Sciatic nerve (tissue), 2 donors: ENCODE measurements at regions not wholly inside any gene's neighbourhood (a gene's known extent, or its start where the extent isn't known, plus 50 kb on each side); places are given as distances from the start of the nearest gene placed in this dataset.

Experiments
- ATAC-seq: fragments of 200-7000 bp; cut with Tn5 transposase; one replicate; pipeline ENCODE4 v1.9.1; 2020; ENCODE audit warnings: mild to moderate bottlenecking, moderate library complexity
- DNase-seq: peaks from one replicate; pipeline ENCODE4 v3.0.0-alpha.2; 2020; ENCODE audit warnings: low spot score
- intact Hi-C: fragments of 100-400 bp; cut with DNase I; formaldehyde crosslinking; loops from one replicate; pipeline ENCODE4 v1.14.2; 2022
- donor health status: DM: no; HTN: no; CAD: no.
- donor health status: DM: no; HTN: no; CAD: no.

DNA sequence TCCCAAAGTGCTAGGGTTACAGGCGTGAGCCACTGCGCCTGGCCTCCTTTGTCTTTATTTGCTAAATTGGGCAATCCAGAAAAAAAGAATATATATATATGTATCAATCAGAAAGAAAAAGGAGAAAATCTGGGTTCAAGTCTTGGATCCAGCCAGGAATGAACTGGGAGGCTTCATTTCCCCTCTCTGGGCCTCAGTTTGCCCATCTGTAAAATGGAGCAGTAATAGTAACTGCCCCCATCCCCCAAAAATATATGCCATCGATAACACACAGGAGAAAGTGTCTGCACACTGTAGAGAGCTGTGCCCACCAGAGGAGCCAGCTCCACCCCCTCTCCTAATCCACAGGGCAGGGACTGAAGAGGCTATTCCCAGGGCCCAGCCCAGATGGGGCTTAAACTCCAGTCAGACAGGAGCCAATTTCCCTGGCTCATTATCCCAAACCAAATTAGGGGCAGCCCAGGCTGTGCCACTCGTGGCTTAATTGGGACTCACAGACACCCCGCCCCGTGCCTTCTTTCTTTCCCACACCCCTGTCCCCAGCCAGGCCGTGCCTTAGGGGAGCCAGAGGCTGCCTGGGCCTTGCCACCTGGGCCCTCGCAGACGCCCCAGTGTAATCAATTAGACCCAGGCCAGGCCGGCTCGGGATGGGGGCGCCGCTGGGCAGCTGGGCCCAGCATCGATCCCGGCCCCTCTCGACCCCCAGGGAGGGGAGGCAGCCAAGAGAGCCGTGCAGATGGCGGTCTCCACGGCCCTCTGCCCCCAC lies 171.5 kb downstream of the MN1 start:
- no peak for ATAC-seq
- no peak for DNase-seq
- intact Hi-C loops = no loop called here

DNA sequence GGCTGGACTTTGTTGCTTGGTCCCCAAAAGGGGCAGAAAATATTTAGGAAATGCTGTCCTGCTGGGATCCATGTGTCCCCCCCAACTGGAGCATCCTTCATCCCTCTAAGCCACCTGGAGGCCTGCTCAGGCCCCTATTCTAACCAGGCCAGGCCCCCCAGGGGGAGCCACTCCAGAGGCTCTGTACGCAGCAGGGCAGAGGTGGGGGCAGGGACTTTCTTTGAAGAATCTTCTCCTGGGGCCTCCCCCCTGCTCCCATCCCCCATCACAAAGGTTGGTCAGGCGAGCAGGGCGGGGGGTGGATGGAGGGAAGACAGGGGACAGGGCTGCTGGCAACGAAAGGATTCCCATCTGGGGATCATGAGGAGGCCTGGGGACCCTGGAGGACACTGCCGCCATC lies 170.8 kb downstream of the MN1 start:
- intact Hi-C loops = no loop called here
- DNase-seq (no peak), ATAC-seq (no peak)

DNA sequence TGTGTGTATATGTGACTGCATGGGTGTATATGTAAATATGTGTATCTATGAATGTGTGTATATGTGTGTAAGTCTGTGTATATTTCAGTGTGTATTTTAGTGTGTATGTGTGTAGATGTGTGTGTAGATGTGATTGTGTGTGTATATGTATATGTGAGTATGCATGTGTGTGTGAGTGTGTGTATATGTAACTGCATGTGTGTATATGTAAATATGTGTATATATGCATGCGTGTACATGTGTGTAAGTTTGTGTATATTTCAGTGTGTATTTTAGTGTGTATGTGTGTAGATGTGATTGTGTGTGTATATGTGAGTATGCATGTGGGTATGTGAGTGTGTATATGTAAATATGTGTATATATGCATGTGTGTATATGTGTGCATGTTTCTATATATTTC lies 169.9 kb downstream of the MN1 start:
- DNase-seq (no peak), ATAC-seq (no peak)
- intact Hi-C loops = no loop called here

DNA sequence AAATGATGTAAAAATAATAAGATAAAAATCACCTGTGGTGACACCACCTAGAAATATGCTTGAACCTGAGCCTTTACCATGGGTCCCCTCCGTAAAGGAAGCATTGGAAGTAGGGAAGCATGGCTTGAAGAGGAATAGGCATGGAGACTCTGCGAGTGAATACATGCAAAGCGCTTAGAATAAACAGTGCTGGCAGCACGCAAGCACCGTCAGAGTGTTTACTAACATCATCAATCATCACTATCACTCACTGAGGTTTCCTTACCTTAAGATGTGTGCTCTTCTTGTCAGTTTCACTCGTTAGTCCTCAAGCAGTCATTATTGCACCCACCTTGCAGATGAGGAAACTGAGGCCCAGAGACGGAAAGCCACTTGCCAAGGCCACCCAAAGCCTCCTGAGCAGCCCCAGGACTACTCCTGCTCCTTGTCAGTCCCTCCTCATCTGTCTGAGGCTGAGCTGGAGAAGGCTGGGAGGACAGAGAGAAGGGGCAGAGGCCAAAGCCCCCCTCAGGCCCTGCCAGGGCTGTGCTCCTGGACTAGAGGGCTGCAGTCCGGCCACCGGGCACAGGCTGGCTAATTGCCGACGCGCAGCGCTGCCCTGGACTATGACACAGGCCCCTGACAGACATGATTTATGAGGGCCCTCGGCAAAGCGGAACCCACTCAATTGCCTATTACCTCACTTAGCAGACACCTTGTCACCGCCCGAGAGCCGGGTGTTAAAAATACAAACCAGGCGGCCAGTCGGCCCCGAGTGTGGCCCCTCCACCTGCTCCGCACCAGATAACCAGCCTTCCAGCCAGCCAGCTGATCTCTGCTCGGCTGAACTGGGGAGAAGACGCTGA lies 168.9 kb downstream of the MN1 start:
- intact Hi-C loops = no loop called here
- ATAC-seq = no peak
- no peak for DNase-seq

DNA sequence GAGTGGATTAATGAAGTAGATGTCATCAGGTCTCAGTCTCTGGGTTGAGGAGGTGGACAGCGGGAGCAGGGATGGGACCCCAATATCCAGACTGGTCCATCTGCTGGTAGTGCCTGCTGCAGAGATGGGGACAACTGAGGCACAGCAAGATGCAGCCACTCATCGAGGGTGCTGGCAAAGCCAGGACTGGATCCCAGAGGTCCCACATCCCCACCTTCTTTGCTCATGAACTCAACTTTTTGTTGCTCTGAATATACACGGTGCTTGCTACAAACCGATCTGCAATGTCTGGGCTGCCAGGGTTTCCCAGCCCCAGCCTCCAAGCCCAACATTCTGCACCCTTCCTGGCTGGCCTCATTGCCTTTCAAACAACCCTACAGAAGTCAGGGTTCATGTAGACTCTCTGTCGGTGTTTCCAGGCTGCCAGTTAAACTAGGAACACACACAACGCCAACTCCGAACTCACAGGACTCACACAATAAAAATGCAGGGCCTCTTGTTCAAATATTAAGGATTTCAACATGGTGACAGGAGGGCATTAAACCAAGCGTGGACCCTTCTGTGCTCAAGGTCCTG lies 168.2 kb downstream of the MN1 start:
- no peak for ATAC-seq
- intact Hi-C loops = no loop called here
- DNase-seq = no peak

DNA sequence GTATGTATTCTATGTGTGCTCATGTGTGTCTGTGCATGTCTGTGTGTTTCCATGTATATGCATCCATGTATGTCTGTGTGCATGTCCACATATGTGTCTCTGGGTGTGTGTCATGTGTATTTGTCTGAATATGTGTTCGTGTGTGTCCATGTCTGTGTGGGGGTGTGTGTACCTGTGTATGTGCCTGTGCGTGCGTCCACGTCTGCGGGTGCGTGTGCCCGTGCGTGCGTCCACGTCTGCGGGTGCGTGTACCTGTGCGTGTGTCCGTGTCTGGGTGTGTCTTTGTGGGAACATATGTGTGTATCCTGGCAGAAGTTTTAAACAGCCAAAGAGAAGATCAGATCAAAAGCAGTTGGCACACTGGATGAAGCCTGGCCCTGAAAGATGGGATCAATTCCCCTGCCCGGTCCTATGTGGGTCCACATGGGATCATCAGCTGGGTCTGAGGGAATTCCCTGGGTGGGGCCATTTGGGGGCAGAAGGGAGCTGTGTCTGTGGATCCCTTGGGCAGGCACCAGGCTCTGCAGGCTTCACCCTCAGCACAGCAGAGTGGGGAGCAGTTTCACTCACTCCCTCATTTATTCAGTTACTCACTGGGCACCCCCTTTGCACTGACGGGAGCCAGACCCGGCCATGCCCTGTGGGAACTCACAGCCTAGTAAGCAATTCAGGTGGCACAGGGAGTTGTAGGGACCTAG lies 167.4 kb downstream of the MN1 start:
- ATAC-seq (no peak), DNase-seq (no peak)
- intact Hi-C loops = no loop called here

DNA sequence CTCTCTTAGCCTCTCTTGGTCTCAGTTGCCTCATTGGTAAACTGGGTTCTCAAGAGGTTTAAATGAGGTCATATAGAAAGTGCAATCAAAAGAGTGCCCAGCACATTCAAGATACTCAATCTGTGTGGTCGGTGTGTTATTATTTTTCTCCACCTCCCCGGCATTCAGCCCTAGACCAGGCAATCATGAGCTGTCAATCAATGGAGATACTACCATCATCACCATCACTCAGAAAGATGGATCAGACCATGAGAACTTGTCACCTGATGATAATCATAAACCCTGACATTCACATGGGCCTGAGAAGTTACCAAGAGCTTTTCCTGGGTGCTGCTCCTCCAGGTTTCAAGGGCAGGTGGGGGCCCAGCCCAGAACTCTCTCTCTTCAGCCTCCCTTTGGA lies 166.1 kb downstream of the MN1 start:
- intact Hi-C loops = no loop called here
- no peak for ATAC-seq

DNA sequence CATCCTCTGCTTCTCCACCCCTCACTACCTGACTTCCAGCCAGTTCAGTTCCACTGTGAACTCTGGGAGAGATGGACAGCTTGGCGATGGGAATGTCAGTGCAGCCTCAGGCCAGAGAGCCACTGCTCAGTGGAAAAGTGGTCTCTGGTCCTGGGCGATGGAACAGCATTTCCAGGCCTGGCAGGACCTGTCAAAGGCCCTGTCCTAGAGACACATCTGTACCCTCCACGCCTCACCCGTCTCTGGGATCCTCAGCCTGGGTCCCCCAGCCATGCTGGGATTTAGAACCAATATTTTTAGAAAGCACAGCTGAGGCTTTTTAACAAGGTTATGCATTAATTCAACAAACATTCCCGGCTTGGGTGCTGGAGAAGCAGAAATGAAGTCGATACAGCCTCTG lies 165.7 kb downstream of the MN1 start:
- intact Hi-C loops = no loop called here
- no peak for DNase-seq
- no peak for ATAC-seq

More for the DNA sequence above, 166.1 kb downstream of the MN1 start:
- no peak for DNase-seq

DNA sequence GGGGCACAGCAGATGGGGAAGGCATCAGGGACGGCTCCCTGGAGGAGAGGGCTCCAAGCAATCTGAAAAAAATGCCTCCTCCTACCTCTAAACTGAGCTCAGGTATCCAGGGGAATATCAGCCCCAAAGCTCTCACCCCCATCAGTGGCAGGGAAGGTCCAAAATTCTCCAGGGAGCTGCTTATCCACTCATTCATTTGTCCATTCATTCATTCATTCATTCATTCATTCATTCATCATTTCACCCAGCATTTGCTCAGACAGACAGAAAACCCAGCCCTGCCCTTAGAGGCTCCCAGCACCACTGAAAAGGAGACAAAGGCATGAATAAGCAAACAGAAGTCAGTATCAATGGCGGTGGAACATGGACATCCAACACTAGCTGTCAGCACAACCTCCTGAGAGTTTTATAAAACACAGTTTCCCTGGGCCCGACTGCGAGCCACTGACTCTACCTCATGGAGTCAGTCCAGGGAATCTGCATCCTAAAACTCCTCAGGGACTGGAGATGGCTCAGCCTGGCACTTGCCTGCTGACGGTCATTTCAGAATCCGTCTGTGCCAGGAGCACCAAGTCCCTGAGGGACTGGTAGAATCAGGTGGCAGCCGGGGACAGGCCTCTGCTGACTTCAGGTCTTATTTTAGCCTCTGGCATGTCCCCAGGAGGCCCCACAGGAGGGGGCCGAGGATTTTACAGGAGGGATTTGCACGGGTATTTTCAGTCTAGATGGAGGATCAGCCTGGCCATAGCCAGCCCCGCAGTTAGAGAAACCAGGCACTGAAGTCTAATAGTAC lies 164.6 kb downstream of the MN1 start:
- intact Hi-C loops = no loop called here
- no peak for ATAC-seq
- DNase-seq = no peak

DNA sequence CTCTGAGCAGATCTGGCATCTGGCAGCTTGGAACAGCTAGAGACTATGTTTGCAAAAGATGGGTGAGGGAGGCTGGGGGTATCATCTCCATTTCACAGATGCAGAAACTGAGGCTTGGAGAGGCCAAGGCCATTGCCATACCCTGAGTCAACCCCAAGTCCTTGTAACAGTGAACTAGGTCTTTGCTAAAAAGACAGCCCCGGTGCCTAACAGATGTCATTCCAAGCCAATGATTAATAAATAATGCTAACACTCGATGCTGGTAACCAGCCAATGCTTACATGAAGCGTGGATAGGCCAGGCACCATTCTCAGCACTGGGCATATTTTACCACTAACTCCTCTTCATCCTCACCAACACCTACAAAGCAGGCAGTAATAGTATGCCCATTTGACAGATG lies 164.0 kb downstream of the MN1 start:
- ATAC-seq = no peak

DNA sequence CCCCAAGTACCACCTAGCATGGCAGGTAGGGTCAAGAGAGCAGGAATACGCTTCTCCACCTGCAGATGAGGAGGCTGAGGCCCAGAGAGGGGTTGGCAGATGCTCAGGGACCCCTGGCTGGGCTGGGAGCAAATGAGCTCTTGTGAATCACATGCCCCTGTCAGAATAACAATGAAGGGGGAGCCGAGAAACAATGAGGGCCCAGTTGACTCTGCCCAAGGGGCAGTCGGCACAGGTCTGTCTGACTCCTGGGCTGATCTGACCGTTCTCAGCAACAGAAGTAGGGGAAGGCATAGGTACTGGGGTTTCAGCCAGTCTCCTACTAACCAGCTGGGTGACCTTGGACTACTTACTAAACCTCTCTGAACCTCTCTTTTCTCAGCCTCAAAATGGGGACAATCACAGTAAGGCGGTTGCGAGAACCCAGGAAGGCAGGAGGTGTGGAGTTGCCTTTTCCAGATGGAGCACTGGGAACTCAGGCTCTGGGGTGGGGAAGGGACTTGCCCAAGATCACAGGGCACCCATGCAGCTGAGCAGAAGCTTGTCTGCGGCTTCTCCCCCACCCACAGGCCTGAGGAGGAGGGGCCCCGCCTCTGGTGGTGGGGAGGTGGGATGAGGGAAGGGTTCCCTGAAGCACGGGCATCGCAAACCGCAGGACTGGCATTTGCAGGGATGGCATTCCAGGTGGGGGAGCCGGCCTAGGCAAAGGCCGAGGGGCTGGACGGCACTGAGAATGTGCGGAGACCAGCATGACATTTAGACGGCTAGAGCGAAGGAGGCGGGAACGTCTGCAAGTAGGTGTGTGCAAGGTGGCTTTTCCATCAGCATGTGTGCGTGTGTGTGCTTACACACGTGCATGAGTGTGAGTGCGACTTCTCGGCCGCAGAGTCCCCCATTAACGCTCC lies 163.0 kb downstream of the MN1 start:
- intact Hi-C loops = no loop called here
- ATAC-seq (no peak), DNase-seq (no peak)

More for the DNA sequence above, 164.0 kb downstream of the MN1 start:
- DNase-seq = no peak
- intact Hi-C loops = no loop called here

DNA sequence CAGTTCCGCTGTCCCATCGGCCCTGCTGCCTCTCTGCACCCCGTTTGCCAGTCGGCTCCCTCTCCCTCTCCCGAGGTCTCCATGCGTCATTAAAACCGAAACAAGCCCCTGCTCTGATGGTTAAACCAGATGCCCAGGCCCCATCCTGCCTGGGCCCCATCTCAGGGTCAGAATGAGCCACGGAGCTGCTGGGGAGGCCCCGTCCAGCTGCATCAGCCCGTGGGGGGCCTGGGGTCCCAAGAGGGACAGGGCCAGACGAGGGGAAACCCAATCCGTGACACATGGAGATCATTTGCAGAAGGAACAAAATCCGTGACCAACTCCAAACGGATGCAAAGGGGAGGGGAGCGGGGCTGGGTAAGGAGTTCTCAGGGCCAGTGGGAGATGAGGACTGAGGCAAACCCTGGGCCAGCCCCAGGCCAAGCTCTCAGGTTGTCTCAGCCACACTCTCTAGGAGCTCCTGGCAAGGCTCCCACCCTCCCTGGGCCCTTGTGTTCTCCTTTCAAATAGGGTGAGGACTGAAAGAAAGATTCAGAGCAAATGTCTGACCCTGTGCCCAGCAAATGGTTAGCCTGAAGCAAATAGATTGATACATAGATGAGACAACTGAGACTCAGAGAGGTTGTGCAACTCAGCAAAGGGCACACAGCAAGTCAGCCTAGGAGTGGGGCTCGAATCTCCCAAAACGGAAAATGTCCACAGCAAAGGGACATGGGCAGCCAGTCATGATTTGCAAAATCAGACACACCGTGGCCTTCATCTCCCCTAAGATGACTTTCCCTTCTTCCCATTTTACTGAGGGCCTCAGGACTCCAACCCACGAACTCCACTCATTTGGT lies 162.1 kb downstream of the MN1 start:
- ATAC-seq = peak; percentile 37
- DNase-seq = no peak
- intact Hi-C loops = no loop called here

DNA sequence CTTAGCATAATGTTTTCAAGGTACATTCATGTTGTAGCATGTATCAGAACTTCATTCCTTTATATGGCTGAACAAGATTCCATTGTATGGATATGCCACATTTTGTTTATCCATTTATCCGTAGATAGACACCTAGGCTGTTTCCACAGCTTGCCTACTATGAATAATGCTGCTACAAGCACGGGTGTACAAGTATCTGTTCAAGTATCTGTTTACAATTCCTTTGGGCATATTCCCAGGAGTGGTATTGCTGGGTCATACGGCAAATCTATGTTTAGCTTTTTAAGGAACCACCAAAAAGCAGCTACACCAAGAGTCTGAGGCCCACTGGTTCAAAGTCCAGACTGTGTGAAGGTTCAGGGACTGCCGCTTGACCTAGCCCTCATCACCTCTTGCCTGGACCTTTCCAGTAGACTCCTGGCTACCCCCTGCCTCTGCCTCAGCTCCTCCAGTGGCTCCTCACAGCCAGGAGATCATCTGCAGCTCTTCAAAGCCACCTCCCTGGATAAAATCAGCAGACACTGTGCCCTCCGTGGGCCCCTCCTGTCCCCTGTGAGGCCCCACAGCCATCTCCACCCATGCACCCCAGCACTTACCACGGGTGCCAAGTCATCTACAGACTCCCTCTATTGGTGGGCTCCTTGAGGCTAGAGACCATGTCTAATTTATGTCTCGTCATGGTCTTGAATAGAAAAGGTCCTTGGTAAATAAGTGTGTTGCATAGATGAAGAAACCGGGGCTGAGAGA lies 160.3 kb downstream of the MN1 start:
- intact Hi-C loops = no loop called here
- DNase-seq (no peak), ATAC-seq (no peak)

DNA sequence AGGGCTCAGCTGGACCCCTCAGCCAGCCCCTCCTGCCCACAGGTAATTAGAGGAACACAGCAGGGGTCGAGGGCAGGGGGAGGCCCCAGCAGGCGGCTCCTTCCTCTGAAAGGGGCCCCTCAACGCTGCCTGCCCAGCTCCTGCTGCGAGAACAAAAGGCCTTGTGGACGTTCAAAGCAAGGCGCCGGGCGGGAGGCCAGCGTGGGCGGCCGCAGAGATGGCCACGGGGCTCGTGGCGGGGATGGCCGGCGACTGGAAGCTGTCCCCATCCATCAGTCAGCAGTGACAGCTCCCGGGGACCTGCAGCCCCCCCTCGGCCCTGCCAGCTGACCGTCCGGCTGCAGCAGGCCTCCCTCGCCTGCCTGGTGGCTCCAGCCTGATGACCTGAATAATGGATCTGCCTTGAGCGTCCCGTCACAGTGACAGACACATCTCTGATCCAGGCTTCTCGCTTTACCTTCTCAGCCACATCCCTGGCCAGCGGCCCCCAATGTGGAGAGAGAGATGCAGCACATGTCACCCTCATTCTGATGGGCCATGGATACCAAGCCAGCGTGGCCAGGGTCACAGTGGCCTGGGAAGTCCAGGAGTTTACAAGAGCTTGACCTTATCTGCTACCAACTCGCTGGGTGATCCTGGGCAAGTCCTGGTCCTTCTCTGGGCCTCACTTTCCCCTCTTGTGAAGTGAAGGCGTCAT lies 159.3 kb downstream of the MN1 start:
- intact Hi-C loops = no loop called here
- DNase-seq (peak; percentile 75), ATAC-seq (peak; percentile 69)

DNA sequence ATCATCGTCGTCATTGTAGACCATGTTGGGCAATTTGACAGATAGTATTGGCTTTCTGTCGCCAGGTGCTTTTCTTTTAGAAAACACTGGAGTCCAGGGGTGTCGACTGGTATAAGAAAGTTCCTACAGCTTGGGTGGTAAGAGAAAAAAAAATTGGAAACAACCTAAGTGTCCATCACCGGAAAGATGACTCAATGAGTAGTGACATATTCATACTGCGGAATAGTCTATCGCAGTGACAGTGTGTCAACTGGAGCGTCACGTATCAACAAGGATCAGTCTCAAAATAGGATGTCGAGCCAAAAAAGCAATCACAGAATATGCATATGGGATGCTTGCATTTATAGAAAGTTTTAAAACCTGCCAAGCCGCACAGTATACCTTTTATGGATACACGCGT lies 157.6 kb downstream of the MN1 start:
- ATAC-seq (no peak), DNase-seq (no peak)
- intact Hi-C loops = no loop called here

DNA sequence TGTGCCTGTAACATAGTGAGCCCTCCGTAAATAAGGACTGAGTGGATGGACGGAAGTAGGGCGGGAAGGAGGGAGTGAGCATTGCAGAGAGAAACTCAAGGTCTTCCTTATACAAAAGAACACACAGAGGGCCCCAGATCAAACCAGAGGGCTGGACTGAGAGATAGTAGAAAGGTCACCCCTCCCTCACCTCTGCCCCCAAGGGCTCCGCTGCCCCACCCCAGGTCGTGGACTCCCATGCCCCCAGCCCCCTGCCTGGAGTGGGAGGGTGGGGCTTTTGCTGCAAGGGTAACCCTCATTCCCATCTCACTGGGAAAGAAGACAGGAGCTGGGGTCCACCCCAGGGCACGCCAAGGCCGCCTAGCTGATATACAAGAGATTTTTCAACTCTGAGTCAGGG lies 157.0 kb downstream of the MN1 start:
- intact Hi-C loops = no loop called here
- ATAC-seq = no peak
- DNase-seq = no peak
